ENCODE measurements at regions not wholly inside any gene's neighbourhood (a gene's known extent, or its start where the extent isn't known, plus 50 kb on each side); places are given as distances from the start of the nearest gene placed in this dataset.

GRCh38 chr10:29114141-29114540 is 174.7 kb upstream of the LYZL1 start:
- Histone ChIP-seq H3K9me3 (ENCODE audit: control insufficient read depth, insufficient read depth, low read depth, low read length) (no peaks in the 10 kb centered on the region), H3K9ac (ENCODE audit: insufficient read depth, low read length) (no peak overlapping the region), H4K20me1 (ENCODE audit: control insufficient read depth, extremely low read depth, insufficient read depth, low read length) (no peaks in the 10 kb centered on the region), H3K4me3 (replicated peaks in 1 of 4; ENCODE audit: control extremely low read depth in 1 of 4, insufficient read depth in 1 of 4, low read depth in 3 of 4, low read length in 4 of 4) (no peak overlapping the region), H3K27me3 (ENCODE audit: control insufficient read depth, insufficient read depth, low read length) (no peaks in the 10 kb centered on the region), H3K4me2 (ENCODE audit: extremely low read depth, insufficient read depth, low read length) (no peak overlapping the region), H3K27ac (ENCODE audit: insufficient read depth, low read length) (no peak overlapping the region), H3K79me2 (ENCODE audit: control insufficient read depth, insufficient read depth, low read length) (no peaks in the 10 kb centered on the region), H3K4me1 (ENCODE audit: control insufficient read depth, extremely low read depth, insufficient read depth, low read length) (no peaks in the 10 kb centered on the region), H3K36me3 (ENCODE audit: control insufficient read depth, insufficient read depth, low read length) (no peaks in the 10 kb centered on the region), H2AFZ (ENCODE audit: low read length) (no peak overlapping the region)
- no peak for TF ChIP-seq EZH2 (IDR thresholded peaks at IDR 0.05; ENCODE audit: low read length, missing control alignments)
- no peak for TF ChIP-seq CTCF (conservative IDR thresholded peaks at IDR 0.05 in 1 of 2, IDR thresholded peaks at IDR 0.05 in 1 of 2; ENCODE audit: low read depth in 1 of 2, low read length in 2 of 2)
- no peak for DNase-seq (ENCODE audit: low read depth in 2 of 2)

GRCh38 chr10:29117781-29118180 is 171.1 kb upstream of the LYZL1 start:
- TF ChIP-seq EZH2 (IDR thresholded peaks at IDR 0.05; ENCODE audit: low read length, missing control alignments) (no peak), CTCF (conservative IDR thresholded peaks at IDR 0.05 in 1 of 2, IDR thresholded peaks at IDR 0.05 in 1 of 2; ENCODE audit: low read depth in 1 of 2, low read length in 2 of 2) (no peak)
- DNase-seq (ENCODE audit: low read depth in 2 of 2) = no peak
- Histone ChIP-seq H3K4me2 (ENCODE audit: extremely low read depth, insufficient read depth, low read length) (no peak overlapping the region), H3K4me3 (replicated peaks in 1 of 4; ENCODE audit: control extremely low read depth in 1 of 4, insufficient read depth in 1 of 4, low read depth in 3 of 4, low read length in 4 of 4) (no peak overlapping the region), H3K79me2 (ENCODE audit: control insufficient read depth, insufficient read depth, low read length) (no peaks in the 10 kb centered on the region), H3K27ac (ENCODE audit: insufficient read depth, low read length) (no peak overlapping the region), H3K36me3 (ENCODE audit: control insufficient read depth, insufficient read depth, low read length) (no peaks in the 10 kb centered on the region), H3K9me3 (ENCODE audit: control insufficient read depth, insufficient read depth, low read depth, low read length) (no peaks in the 10 kb centered on the region), H3K4me1 (ENCODE audit: control insufficient read depth, extremely low read depth, insufficient read depth, low read length) (peaks cover 3% of the 10 kb centered on the region), H3K27me3 (ENCODE audit: control insufficient read depth, insufficient read depth, low read length) (no peaks in the 10 kb centered on the region), H2AFZ (ENCODE audit: low read length) (no peak overlapping the region), H3K9ac (ENCODE audit: insufficient read depth, low read length) (no peak overlapping the region), H4K20me1 (ENCODE audit: control insufficient read depth, extremely low read depth, insufficient read depth, low read length) (no peaks in the 10 kb centered on the region)

GRCh38 chr10:29119374-29119773 is 169.5 kb upstream of the LYZL1 start:
- H3K4me2 ChIP-seq (ENCODE audit: extremely low read depth, insufficient read depth, low read length) = no peak overlapping the region
- H3K9ac ChIP-seq (ENCODE audit: insufficient read depth, low read length) = no peak overlapping the region
- no peak overlapping the region for H3K4me3 ChIP-seq (replicated peaks in 1 of 4; ENCODE audit: control extremely low read depth in 1 of 4, insufficient read depth in 1 of 4, low read depth in 3 of 4, low read length in 4 of 4)
- no peak overlapping the region for H3K27ac ChIP-seq (ENCODE audit: insufficient read depth, low read length)
- no peaks in the 10 kb centered on the region for H3K27me3 ChIP-seq (ENCODE audit: control insufficient read depth, insufficient read depth, low read length)
- no peak overlapping the region for H2AFZ ChIP-seq (ENCODE audit: low read length)
- no peaks in the 10 kb centered on the region for H3K36me3 ChIP-seq (ENCODE audit: control insufficient read depth, insufficient read depth, low read length)
- H3K79me2 ChIP-seq (ENCODE audit: control insufficient read depth, insufficient read depth, low read length) = no peaks in the 10 kb centered on the region
- DNase-seq (ENCODE audit: low read depth in 2 of 2) = no peak
- no peaks in the 10 kb centered on the region for H3K9me3 ChIP-seq (ENCODE audit: control insufficient read depth, insufficient read depth, low read depth, low read length)
- H4K20me1 ChIP-seq (ENCODE audit: control insufficient read depth, extremely low read depth, insufficient read depth, low read length) = no peaks in the 10 kb centered on the region
- peaks cover 3% of the 10 kb centered on the region for H3K4me1 ChIP-seq (ENCODE audit: control insufficient read depth, extremely low read depth, insufficient read depth, low read length)
- peak; percentile 30 to 37 for TF ChIP-seq CTCF (conservative IDR thresholded peaks at IDR 0.05 in 1 of 2, IDR thresholded peaks at IDR 0.05 in 1 of 2; ENCODE audit: low read depth in 1 of 2, low read length in 2 of 2)
- TF ChIP-seq EZH2 (IDR thresholded peaks at IDR 0.05; ENCODE audit: low read length, missing control alignments) = no peak

Measured in fibroblast of lung (primary cell).